ENCODE measurements at regions not wholly inside any gene's neighbourhood (a gene's known extent, or its start where the extent isn't known, plus 50 kb on each side); places are given as distances from the start of the nearest gene placed in this dataset.
"Not testable (repeated sequence)": the region's sequence is repeated elsewhere in the genome, so short reads cannot be mapped to it uniquely, and the experiment has no call there.

- Histone ChIP-seq H3K4ac (ENCODE audit: low read length) (no peak overlapping the region), H3K9me3 (replicated peaks in 1 of 2; ENCODE audit: control insufficient read depth in 2 of 2, insufficient read depth in 1 of 2, low read depth in 1 of 2, low read length in 2 of 2) (no peaks in the 10 kb centered on the region), H3K36me3 (replicated peaks in 1 of 2; ENCODE audit: control insufficient read depth in 2 of 2, insufficient read depth in 2 of 2, low read length in 2 of 2) (no peaks in the 10 kb centered on the region), H2BK120ac (ENCODE audit: low read depth, low read length) (no peak overlapping the region), H2BK5ac (ENCODE audit: low read length) (no peak overlapping the region), H3K4me1 (ENCODE audit: control insufficient read depth in 2 of 2, insufficient read depth in 1 of 2, low read depth in 1 of 2, low read length in 2 of 2) (no peaks in the 10 kb centered on the region), H2AK5ac (ENCODE audit: low read depth, low read length) (no peak overlapping the region), H2AFZ (ENCODE audit: low read length) (no peak overlapping the region), H3K27me3 (ENCODE audit: control insufficient read depth in 3 of 3, insufficient read depth in 3 of 3, low read depth in 1 of 3, low read length in 3 of 3) (no peaks in the 10 kb centered on the region), H2BK15ac (ENCODE audit: low read length) (no peak overlapping the region), H3K9ac (ENCODE audit: low read depth, low read length, poor library complexity) (no peak overlapping the region), H2BK12ac (ENCODE audit: low read length) (no peak overlapping the region), H3K4me2 (ENCODE audit: insufficient read depth, low read length, poor library complexity, severe bottlenecking) (no peak overlapping the region), H3K18ac (ENCODE audit: low read length) (no peak overlapping the region), H3K23ac (ENCODE audit: low read depth, low read length, poor library complexity) (no peak overlapping the region), H4K8ac (ENCODE audit: low read depth, low read length) (no peak overlapping the region), H3K4me3 (ENCODE audit: low read length in 2 of 2) (no peak overlapping the region), H4K91ac (ENCODE audit: low read depth, low read length, poor library complexity) (no peak overlapping the region), H3K14ac (ENCODE audit: low read length) (no peak overlapping the region), H3K27ac (replicated peaks; ENCODE audit: low read length) (no peak overlapping the region), H3K79me1 (ENCODE audit: low read depth, low read length) (no peaks in the 10 kb centered on the region)
- no peak for DNase-seq (ENCODE audit: low spot score)
- WGBS, 2 donors (ENCODE audit: extremely low coverage in 2 of 2, insufficient read length in 2 of 2, insufficient replicate concordance in 1 of 2), result no CpG with 5 or more reads among the region's 3 CpGs
These were observed 1085.9 kb downstream of the GATA3 start for GRCh38 chr10:9140373-9140772.

- H3K14ac ChIP-seq (ENCODE audit: low read length), result no peak overlapping the region
- WGBS, 2 donors (ENCODE audit: extremely low coverage in 2 of 2, insufficient read length in 2 of 2, insufficient replicate concordance in 1 of 2), result no CpG with 5 or more reads among the region's 6 CpGs
- H2AK5ac ChIP-seq (ENCODE audit: low read depth, low read length), result no peak overlapping the region
- no peak overlapping the region for H2BK12ac ChIP-seq (ENCODE audit: low read length)
- H3K79me1 ChIP-seq (ENCODE audit: low read depth, low read length), result no peaks in the 10 kb centered on the region
- no peak overlapping the region for H3K27ac ChIP-seq (replicated peaks; ENCODE audit: low read length)
- H3K18ac ChIP-seq (ENCODE audit: low read length), result no peak overlapping the region
- H3K9ac ChIP-seq (ENCODE audit: low read depth, low read length, poor library complexity), result no peak overlapping the region
- no peak for DNase-seq (ENCODE audit: low spot score)
- no peak overlapping the region for H3K4me2 ChIP-seq (ENCODE audit: insufficient read depth, low read length, poor library complexity, severe bottlenecking)
- no peak overlapping the region for H3K23ac ChIP-seq (ENCODE audit: low read depth, low read length, poor library complexity)
- no peak overlapping the region for H3K4ac ChIP-seq (ENCODE audit: low read length)
- no peak overlapping the region for H2BK15ac ChIP-seq (ENCODE audit: low read length)
- H2AFZ ChIP-seq (ENCODE audit: low read length), result no peak overlapping the region
- no peak overlapping the region for H2BK5ac ChIP-seq (ENCODE audit: low read length)
- no peak overlapping the region for H4K91ac ChIP-seq (ENCODE audit: low read depth, low read length, poor library complexity)
- H3K4me3 ChIP-seq (ENCODE audit: low read length in 2 of 2), result no peak overlapping the region
- H3K4me1 ChIP-seq (ENCODE audit: control insufficient read depth in 2 of 2, insufficient read depth in 1 of 2, low read depth in 1 of 2, low read length in 2 of 2), result peaks cover 0 to 2% of the 10 kb centered on the region in 2 donors
- no peak overlapping the region for H2BK120ac ChIP-seq (ENCODE audit: low read depth, low read length)
- H4K8ac ChIP-seq (ENCODE audit: low read depth, low read length), result no peak overlapping the region
- H3K36me3 ChIP-seq (replicated peaks in 1 of 2; ENCODE audit: control insufficient read depth in 2 of 2, insufficient read depth in 2 of 2, low read length in 2 of 2), result no peaks in the 10 kb centered on the region
- H3K9me3 ChIP-seq (replicated peaks in 1 of 2; ENCODE audit: control insufficient read depth in 2 of 2, insufficient read depth in 1 of 2, low read depth in 1 of 2, low read length in 2 of 2), result no peaks in the 10 kb centered on the region
- no peaks in the 10 kb centered on the region for H3K27me3 ChIP-seq (ENCODE audit: control insufficient read depth in 3 of 3, insufficient read depth in 3 of 3, low read depth in 1 of 3, low read length in 3 of 3)
These were observed 1093.0 kb downstream of the GATA3 start for GRCh38 chr10:9147475-9147874.

GRCh38 chr10:9149134-9149533 is 1094.6 kb downstream of the GATA3 start:
- Histone ChIP-seq H3K14ac (ENCODE audit: low read length) (no peak overlapping the region), H2BK12ac (ENCODE audit: low read length) (no peak overlapping the region), H3K4me2 (ENCODE audit: insufficient read depth, low read length, poor library complexity, severe bottlenecking) (no peak overlapping the region), H3K79me1 (ENCODE audit: low read depth, low read length) (no peaks in the 10 kb centered on the region), H2AFZ (ENCODE audit: low read length) (no peak overlapping the region), H3K9me3 (replicated peaks in 1 of 2; ENCODE audit: control insufficient read depth in 2 of 2, insufficient read depth in 1 of 2, low read depth in 1 of 2, low read length in 2 of 2) (no peaks in the 10 kb centered on the region), H3K9ac (ENCODE audit: low read depth, low read length, poor library complexity) (no peak overlapping the region), H3K4ac (ENCODE audit: low read length) (no peak overlapping the region), H3K27me3 (ENCODE audit: control insufficient read depth in 3 of 3, insufficient read depth in 3 of 3, low read depth in 1 of 3, low read length in 3 of 3) (no peaks in the 10 kb centered on the region), H2BK5ac (ENCODE audit: low read length) (no peak overlapping the region), H2BK120ac (ENCODE audit: low read depth, low read length) (no peak overlapping the region), H4K91ac (ENCODE audit: low read depth, low read length, poor library complexity) (no peak overlapping the region), H2AK5ac (ENCODE audit: low read depth, low read length) (no peak overlapping the region), H3K27ac (replicated peaks; ENCODE audit: low read length) (no peak overlapping the region), H3K4me1 (ENCODE audit: control insufficient read depth in 2 of 2, insufficient read depth in 1 of 2, low read depth in 1 of 2, low read length in 2 of 2) (peaks cover 0 to 2% of the 10 kb centered on the region in 2 donors), H3K18ac (ENCODE audit: low read length) (no peak overlapping the region), H3K23ac (ENCODE audit: low read depth, low read length, poor library complexity) (no peak overlapping the region), H3K4me3 (ENCODE audit: low read length in 2 of 2) (no peak overlapping the region), H3K36me3 (replicated peaks in 1 of 2; ENCODE audit: control insufficient read depth in 2 of 2, insufficient read depth in 2 of 2, low read length in 2 of 2) (no peaks in the 10 kb centered on the region), H4K8ac (ENCODE audit: low read depth, low read length) (no peak overlapping the region), H2BK15ac (ENCODE audit: low read length) (no peak overlapping the region)
- DNase-seq (ENCODE audit: low spot score), result no peak

- not testable (repeated sequence) for H3K4me2 ChIP-seq (ENCODE audit: insufficient read depth, low read length, poor library complexity, severe bottlenecking); H3K14ac ChIP-seq (ENCODE audit: low read length); H3K27me3 ChIP-seq (ENCODE audit: control insufficient read depth in 3 of 3, insufficient read depth in 3 of 3, low read depth in 1 of 3, low read length in 3 of 3); H3K4me1 ChIP-seq (ENCODE audit: control insufficient read depth in 2 of 2, insufficient read depth in 1 of 2, low read depth in 1 of 2, low read length in 2 of 2); H3K79me1 ChIP-seq (ENCODE audit: low read depth, low read length); H3K4ac ChIP-seq (ENCODE audit: low read length); H3K4me3 ChIP-seq (ENCODE audit: low read length in 2 of 2); H2BK12ac ChIP-seq (ENCODE audit: low read length); H2BK5ac ChIP-seq (ENCODE audit: low read length); H3K9ac ChIP-seq (ENCODE audit: low read depth, low read length, poor library complexity); H3K27ac ChIP-seq (replicated peaks; ENCODE audit: low read length); DNase-seq (ENCODE audit: low spot score); H3K23ac ChIP-seq (ENCODE audit: low read depth, low read length, poor library complexity); H4K8ac ChIP-seq (ENCODE audit: low read depth, low read length); H4K91ac ChIP-seq (ENCODE audit: low read depth, low read length, poor library complexity); H3K9me3 ChIP-seq (replicated peaks in 1 of 2; ENCODE audit: control insufficient read depth in 2 of 2, insufficient read depth in 1 of 2, low read depth in 1 of 2, low read length in 2 of 2); H3K36me3 ChIP-seq (replicated peaks in 1 of 2; ENCODE audit: control insufficient read depth in 2 of 2, insufficient read depth in 2 of 2, low read length in 2 of 2); H3K18ac ChIP-seq (ENCODE audit: low read length); H2AK5ac ChIP-seq (ENCODE audit: low read depth, low read length); H2AFZ ChIP-seq (ENCODE audit: low read length); H2BK120ac ChIP-seq (ENCODE audit: low read depth, low read length); H2BK15ac ChIP-seq (ENCODE audit: low read length)
- WGBS, 2 donors (ENCODE audit: extremely low coverage in 2 of 2, insufficient read length in 2 of 2, insufficient replicate concordance in 1 of 2), result no CpG with 5 or more reads among the region's 1 CpG
These were observed 1098.6 kb downstream of the GATA3 start for GRCh38 chr10:9153057-9153456.

All from neuronal stem cell (in vitro differentiated cells).